ENCODE measurements at regions not wholly inside any gene's neighbourhood (a gene's known extent, or its start where the extent isn't known, plus 50 kb on each side); places are given as distances from the start of the nearest gene placed in this dataset.

GRCh38 chr14:38103542-38104225 lies 104.0 kb upstream of the SSTR1 start:
- TF ChIP-seq CTCF (IDR thresholded peaks at IDR 0.05 in 4 of 5, conservative IDR thresholded peaks at IDR 0.05 in 1 of 5), result no peak
- TF ChIP-seq POLR2A (IDR thresholded peaks at IDR 0.05), result no peak
